Head of caudate nucleus (tissue), 42 donors: ENCODE measurements at regions not wholly inside any gene's neighbourhood (a gene's known extent, or its start where the extent isn't known, plus 50 kb on each side); places are given as distances from the start of the nearest gene placed in this dataset.

Experiments used
- DNase-seq, 42 donors: peaks; one replicate each; pipeline versions ENCODE4 v3.0.0 to v3.0.0-alpha.2; 2020 to 2021; ENCODE audit warnings: mixed read lengths in 7 of 42
- intact Hi-C: fragments of 100-400 bp; cut with DNase I; formaldehyde crosslinking; loops from one replicate; pipeline ENCODE4 v1.15.0; 2022

DNA sequence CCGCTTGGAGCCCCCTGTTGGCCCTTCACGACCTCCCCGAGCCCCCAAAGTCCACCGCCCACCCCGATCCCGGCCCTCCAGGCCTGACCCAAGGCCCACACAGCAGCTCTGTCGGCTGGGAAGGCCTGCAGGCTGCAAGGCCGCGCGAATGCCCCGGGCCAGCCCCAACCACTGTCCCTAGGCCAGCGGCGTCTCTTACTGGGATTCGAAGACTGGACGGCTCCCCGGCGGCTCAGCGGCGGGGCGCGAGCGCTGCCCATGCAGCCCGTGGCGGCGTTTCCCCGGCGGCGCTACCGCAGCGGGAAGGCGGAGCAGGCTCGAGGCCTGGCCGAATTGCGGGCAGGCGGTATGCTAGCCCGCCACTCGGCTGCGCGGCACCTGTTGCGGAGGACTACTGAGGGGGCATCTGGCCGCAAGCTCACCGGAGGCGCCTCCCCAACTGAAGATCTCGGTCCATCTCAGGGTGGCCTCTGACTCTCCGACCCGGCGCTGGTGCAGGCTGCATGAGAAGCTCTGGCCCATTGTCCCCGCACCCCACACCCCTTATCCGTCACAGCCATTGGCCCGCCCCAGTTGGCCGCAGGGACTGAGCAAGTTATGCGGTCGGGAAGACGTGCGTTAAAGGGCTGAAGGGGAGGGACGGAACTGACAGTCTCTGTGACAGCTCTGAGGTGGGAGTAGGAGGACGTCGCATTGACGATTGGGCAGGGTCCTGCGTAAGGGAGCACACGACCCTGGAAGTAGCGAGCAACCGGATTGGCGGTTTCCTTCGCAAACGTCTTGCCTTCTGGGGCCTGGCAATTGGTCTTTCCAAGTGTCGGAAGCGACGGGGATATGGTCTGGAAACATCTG lies 303.5 kb upstream of the HSFY2 start:
- intact Hi-C loops: no loop called here
- DNase-seq: peak in 15 of 42 donors; percentile 41 to 84 (median 65)

DNA sequence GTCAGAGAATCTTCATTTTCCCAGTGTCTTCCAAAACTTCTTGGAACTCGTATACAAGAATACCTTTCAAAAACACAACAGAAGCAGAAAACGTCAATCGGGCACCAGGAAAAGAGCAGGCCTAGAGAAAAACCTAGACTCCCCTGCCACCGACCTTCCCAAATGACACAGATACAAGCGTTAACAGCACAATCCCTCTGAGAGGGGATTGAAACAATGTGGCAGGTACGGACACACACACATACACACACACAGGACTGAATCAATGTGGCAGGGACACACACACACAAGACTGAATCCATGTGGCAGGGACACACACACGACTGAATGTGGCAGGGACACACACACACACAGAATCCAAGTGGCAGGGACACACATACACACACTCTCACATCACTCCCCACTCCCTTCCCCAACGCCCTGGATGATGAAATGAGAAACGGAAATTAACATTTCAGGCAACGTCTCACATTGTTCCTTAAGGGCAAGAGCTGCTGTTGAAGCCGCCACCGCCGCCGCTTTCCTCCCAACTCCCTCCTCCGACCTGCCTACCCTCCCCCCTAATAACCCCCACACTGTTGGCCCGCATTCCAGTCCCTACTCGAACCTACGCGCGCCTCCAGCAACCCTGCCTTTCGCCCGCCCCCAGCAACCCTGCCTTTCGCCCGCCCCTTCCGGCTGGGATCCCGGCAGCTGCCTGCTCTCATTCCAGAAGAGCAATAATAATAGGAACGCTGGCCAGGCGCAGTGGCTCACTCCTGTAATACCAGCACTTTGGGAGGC lies 302.1 kb upstream of the HSFY2 start:
- intact Hi-C loops: no loop called here

DNA sequence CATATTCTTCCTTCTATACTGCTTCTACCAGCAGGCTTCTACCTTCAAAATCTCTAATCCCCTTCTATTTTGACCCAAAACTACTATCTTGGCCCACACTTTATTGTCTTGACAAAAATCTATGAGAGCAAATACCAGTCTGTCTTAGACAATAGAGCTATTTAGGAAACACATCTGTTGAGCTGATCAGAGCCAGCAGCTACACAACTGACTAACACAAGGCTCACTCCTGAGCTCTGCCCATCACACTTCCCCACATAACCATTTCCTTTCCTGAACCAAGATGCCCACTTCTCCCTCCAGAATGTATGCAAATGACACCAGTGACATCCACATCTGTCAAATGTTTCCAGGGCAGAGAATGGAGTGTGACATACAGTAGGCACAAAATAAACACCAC lies 293.9 kb upstream of the HSFY2 start:
- intact Hi-C loops: no loop called here
- DNase-seq: no peak

More for the DNA sequence above, 302.1 kb upstream of the HSFY2 start:
- peak in 15 of 42 donors; percentile 36 to 88 (median 75) for DNase-seq

DNA sequence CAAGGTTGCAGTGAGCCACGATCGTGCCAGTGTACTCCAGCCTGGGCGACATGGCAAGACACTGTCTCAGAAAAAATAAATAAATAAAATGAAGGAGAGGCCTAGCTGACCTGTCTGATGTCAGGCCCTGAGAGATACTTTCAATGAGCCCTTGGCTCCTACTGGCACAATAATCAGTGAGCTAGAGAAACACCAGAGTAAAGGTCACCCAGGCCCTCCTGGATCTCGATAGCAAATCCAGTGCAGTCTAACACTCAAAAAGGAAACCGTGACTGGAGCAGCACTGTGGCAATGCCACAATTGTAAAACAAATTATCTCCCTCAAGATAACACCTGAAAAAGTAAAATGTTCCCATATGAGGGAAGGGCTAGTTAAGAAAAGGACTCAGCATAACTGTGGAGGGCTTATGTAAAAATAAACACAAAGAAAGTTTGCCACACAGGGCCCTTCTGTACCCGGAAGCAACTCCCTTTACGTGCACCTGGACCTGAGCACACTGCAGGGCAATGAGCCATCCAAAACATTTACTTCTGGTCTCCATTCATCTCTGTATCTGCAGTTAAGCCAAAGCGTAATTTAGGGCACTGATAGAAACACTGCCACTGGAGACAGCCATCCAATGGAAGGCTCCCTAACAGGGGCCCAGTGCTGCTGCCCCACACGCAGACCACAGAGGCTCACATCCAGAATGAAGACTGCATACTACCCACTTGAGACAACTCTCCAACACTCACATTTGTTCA lies 293.1 kb upstream of the HSFY2 start:
- intact Hi-C loops: no loop called here
- no peak for DNase-seq

DNA sequence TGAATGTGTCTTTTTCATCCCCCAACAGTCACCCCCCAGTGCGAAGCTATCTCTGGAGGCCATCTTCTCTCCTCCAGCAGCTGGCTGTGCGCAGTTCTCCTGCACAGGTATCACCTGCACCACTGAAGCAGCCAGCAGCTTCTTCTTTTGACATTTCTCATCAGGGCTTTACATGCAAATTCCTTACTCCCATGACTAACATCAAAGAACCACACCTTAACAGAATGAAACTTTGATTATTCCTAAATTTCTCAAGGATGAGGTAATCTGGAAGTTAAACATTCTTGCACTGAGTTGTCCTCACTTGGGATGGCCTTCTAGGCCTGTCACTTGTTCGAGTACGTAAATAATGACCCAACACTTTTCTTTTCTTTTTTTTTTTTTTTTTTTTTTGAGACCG lies 291.6 kb upstream of the HSFY2 start:
- DNase-seq: no peak
- intact Hi-C loops: no loop called here

DNA sequence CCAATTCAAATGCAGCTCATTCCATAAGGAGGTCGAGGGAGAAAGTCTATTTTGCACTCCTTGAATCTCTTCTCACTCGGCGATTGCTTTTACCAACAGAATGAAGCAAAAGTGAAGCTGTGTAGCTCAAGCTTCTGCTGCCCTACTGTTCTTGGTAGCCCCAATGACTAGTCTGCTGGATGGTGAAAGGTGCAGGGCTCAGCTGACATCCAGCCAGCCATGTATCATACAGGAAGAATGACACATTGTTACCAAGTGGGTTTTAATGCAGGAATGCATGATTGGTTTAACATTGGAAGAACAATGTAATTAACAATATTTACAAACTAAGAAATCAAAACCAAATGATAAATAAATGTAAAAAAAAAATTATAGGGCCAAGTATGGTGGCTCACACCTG lies 286.2 kb upstream of the HSFY2 start:
- DNase-seq: no peak
- intact Hi-C loops: no loop called here

DNA sequence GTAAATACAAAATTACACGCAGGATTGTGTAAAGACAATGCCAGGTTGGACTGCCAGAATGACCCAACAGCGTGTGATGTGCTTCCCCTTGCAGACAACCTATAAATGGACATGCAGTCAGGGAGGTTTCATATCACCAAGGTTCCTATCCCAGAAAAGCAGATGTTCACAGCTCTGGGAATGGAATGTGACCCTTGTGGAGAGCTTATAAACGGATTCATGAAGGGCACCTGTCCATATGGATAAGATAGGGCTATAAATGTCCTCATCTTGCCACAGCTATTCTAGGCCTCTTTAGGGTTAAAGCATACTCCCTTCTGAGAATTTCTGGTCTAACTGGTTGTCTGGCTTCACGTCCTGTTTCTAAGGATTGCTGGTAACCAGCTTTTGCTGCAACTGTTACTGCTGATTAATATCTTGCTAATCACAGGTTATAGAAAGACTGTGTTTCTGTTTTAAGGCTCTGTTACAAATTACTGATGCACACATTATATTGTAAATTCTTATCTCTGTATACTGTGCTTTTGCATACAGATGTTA lies 285.4 kb upstream of the HSFY2 start:
- no peak for DNase-seq
- intact Hi-C loops: no loop called here

DNA sequence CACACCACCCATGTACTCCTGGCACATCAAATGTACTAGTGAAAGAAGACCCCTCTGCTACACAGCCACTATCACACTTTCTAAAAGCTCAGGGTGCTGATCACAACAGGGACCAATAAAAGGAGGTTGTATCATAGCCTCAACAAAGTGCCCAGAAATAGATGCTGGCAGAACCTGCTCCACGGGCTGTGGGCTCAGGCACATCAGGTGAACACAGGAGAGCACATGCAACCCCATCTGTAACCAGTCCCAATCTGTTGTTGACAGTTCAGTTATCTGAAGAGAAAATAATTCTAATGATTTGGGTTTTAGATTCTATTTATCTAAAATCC lies 282.6 kb upstream of the HSFY2 start:
- intact Hi-C loops: no loop called here
- DNase-seq: no peak

DNA sequence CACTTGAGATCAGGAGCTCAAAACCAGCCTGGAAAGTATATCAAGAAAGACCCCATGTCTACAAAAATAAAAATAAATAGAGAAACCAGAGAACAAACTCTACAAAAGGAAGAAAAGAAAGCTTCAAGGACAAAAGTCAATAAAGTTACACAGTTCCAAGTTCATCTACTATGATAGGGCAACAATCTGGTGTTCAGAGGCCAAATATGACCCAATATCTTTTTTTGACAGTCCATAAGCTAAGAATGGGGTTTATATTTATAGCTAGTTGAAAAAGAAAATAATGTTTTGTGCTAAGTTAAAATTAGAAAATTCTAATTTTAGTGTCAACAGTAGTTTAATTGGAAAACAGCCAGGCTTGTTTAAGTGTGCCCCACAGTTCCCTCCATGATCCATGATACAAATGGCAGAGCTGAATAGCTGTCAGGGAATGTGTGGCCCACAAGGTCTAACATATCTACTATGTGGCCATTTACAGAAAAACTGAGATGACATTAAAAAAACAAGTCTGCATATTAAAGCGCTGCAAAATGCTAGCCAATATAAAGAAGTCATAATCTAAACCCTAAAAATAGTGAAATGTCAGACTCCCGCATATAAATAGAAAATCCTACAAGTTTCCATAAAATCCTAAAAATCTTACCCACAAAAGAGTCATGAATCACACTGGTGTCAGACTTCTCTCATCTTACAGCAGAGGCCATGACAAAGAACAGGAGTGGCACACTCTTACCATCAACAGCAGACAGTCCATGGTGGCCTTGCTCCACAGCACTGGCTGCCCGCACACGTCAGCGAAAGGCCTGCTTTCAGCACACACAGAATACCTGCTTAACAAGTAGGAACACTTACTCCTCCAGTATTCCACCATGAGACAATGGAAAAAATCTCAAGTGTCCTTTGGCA lies 281.9 kb upstream of the HSFY2 start:
- intact Hi-C loops: no loop called here
- DNase-seq: no peak

DNA sequence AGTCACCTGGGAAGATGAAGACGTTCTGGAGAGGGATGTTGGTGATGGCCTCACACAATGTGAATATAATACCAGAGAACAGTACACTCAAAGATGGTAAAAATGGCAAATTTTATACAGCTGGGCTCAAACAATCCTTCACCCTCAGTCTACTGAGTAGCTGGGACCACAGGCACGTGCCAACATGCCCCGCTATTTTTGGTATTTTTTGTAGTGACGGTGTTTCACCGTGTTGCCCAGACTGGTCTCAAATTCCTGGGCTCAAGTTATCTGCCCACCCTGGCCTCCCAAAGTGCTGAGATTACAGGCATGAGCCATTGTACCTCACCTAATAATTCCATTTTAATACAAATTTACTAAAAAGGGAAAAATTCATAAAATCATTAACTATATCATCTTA lies 280.3 kb upstream of the HSFY2 start:
- intact Hi-C loops: no loop called here
- DNase-seq: no peak

DNA sequence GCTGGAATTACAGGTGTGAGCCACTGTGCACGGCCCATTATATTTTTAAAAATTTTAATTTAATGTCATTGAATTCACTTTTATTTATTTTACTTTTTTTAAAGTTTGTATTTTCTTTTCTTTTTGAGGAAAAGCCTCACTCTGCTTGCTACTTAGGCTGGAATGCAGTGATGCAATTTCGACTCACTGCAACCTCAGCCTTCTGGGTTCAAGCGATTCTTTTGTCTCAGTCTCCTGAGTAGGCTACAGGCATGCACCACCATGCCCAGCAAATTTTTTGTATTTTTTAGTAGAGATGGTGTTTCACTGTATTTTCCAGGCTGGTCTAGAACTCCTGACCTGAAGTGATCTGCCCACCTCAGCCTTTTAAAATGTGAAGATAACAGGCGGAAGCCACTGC lies 277.5 kb upstream of the HSFY2 start:
- intact Hi-C loops: no loop called here
- DNase-seq: no peak

DNA sequence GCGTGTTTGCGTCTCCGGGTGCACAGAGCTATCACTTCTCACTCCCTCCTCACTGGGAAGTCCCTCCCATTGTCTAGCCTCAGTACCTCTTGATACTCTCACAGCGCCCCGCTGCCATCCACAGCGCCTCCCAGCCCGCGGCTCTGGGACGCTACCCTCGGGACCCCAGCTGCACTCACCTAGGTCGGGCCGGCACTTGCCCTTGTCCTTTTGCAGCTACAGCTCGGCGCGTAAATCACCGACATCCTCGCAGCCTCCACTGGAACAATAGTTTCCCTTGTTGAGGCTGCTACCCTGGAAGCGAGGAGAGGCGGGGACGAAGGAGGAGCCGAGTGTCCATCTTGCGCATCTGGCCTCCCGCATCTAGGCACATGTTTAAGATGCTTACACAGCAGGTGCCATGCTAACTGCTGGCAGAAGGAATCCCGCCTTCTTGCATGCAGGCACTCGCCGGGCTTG lies 269.5 kb upstream of the HSFY2 start:
- DNase-seq: peak in 6 of 42 donors; percentile 4 to 46 (median 18)

DNA sequence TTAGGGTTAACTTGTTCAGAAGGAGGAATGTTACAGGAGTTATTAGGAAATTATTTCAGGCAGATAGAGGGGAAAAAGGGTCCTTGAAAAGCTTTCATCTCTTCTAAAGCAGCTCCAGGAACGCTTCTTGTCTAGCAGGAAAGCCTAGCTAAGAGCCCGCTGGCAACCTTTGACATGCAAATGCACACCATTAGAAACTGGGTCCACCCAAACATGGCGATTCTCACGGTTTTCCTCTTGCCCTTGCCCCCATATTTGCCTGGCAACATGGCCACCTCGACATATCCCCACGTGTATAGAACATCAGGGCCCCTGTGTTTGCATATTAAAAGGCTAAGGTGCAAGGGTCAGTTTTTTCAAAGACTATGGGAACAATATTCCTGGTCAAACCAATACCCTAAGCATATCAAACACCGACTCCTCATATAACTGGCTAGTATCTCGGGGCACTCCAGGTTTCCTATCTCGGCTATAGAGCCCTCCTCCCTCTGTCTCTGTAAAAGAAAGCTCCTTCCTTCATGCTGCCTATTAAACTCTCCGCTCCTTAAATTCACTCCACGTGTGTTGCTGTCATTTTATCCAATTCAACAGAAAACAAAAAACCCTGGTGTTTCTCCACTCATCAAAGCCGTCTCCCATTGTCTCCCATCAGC lies 268.9 kb upstream of the HSFY2 start:
- no peak for DNase-seq
- intact Hi-C loops: no loop called here

More for the DNA sequence above, 269.5 kb upstream of the HSFY2 start:
- intact Hi-C loops: no loop called here

DNA sequence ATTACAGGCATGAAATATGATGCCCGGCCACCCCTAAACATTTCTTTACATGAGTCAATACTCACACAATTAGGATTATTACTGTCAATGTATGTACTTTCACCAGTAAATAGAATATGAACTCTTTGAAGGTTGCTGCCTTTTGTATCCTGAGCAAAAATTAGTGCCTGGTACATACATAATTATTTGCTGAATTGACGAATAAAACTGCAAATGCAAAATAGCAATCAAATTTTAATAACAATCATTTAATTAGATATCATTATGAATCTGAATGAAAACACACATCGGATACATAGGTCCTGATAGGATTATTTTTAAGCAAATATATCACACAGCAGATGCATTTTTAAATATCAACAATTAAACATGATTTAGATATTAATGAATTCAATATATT lies 253.1 kb upstream of the HSFY2 start:
- DNase-seq: no peak
- intact Hi-C loops: no loop called here

DNA sequence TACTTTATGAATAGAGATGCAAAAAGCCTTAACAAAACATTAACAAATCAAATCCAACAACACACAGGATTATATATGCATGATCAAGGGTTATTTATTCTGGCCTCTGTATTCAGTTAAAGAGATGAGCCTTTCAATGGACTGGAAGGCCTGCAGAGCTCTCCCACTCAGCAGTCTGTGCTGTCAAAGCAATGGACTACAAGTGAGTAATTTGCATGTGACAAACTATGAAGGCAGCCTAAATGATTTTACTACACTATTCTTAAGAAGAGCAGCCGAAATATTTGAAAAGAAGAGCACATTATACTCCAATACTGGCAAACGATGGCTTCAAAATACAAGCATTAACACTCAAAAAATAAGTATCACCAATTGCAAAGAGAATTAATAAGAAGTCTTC lies 250.4 kb upstream of the HSFY2 start:
- no peak for DNase-seq
- intact Hi-C loops: no loop called here

DNA sequence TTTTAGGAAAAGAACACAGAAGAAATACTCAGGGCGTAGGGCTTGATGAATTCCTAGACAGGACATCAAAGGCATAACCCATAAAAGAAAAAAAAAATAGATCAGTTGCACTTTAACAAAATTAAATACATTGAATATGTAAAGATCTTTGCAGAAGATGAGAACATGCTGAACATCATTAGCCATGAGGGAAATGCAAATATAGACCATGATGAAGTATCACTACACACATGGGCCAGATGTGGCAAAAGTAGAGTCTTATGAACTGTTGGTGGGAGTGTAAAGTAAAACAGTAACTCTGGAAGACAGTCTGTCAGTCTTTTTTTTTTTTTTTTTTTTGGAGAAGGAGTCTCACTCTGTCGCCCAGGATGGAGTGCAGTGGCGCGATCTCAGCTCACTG lies 246.7 kb upstream of the HSFY2 start:
- intact Hi-C loops: no loop called here
- no peak for DNase-seq

DNA sequence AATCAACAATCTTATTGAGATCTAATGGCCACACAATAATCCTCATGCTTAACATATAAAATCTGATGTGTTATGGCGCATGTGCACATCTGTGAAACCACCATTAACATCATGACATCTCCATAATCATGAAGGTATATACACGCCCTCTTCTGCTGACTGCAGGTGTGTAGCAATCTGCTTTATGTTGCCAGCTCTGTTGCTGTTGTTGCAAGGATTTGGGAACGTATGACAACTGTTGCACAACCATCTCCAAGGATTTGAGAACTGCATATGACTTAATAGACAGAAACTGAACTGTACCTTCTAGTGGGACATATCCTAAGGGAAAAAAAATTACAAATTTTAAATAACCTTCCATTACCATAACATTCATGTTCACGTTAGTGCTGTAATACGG lies 243.5 kb upstream of the HSFY2 start:
- intact Hi-C loops: no loop called here
- DNase-seq: no peak

DNA sequence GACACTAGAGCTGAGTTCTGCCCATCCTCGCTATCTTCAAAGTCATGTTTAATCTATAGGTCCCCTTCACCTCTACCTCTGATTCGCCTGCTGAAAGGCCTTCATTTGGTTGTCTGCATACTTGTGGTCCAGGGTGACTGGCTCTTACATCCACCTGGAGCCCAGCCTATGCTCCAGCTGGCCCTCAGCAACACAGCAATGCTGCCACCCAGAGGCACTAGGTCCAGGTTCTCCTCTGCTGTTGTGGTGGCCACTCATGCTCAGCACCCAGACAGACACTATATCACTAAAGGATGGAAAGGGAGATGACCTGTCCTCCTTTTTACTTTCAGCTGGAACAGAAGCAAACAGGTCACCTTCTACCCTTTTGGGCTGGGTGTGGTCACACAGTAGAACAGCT lies 242.3 kb upstream of the HSFY2 start:
- DNase-seq: no peak
- intact Hi-C loops: no loop called here
